ENCODE measurements at regions not wholly inside any gene's neighbourhood (a gene's known extent, or its start where the extent isn't known, plus 50 kb on each side); places are given as distances from the start of the nearest gene placed in this dataset.

DNA sequence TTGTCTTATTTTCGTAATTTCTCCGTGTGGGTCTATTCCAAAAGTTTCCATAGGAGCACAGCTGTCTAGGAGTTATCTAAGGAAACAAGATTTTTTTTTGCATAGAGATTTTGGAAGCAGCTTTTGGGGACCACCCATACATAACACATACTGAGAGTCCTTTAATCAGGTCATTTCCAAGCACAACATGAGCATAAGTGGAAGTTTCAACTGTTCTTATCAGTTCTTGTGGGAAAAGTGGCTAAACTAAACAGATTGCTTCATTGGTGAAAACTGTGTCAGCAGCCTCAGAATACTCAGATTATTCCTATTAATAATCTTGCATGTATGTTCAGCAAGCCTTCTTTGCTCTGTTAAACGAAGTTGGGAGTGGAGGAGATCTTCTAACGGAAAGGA, 153.6 kb upstream of the TYRP1 start:
- TF ChIP-seq, protein P1, sequence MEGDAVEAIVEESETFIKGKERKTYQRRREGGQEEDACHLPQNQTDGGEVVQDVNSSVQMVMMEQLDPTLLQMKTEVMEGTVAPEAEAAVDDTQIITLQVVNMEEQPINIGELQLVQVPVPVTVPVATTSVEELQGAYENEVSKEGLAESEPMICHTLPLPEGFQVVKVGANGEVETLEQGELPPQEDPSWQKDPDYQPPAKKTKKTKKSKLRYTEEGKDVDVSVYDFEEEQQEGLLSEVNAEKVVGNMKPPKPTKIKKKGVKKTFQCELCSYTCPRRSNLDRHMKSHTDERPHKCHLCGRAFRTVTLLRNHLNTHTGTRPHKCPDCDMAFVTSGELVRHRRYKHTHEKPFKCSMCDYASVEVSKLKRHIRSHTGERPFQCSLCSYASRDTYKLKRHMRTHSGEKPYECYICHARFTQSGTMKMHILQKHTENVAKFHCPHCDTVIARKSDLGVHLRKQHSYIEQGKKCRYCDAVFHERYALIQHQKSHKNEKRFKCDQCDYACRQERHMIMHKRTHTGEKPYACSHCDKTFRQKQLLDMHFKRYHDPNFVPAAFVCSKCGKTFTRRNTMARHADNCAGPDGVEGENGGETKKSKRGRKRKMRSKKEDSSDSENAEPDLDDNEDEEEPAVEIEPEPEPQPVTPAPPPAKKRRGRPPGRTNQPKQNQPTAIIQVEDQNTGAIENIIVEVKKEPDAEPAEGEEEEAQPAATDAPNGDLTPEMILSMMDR (IDR thresholded peaks at IDR 0.05), result no peak
- no peak for TF ChIP-seq POLR2A (IDR thresholded peaks at IDR 0.05)
